CD4-positive, CD25-positive, alpha-beta regulatory T cell (primary cell): ENCODE measurements at regions not wholly inside any gene's neighbourhood (a gene's known extent, or its start where the extent isn't known, plus 50 kb on each side); places are given as distances from the start of the nearest gene placed in this dataset.

Source experiments
- ATAC-seq, 2 donors: fragments of 150-1000 bp; cut with Tn5 transposase; one replicate each; pipeline ENCODE4 v1.10.0; 2021; ENCODE audit warnings: low read depth in 2 of 2, moderate number of reproducible peaks in 2 of 2, moderate library complexity in 1 of 2
- DNase-seq, 3 donors: peaks; one replicate each; pipeline versions ENCODE4 v3.0.0 to v3.0.0-alpha.2; 2012 to 2022; ENCODE audit warnings: mixed read lengths in 1 of 3
- H3K27ac ChIP-seq: one replicate; pipeline ENCODE4 v1.7.0; 2013; ENCODE audit warnings: mild to moderate bottlenecking, low read length; ENCODE audit not compliant: insufficient read depth, poor library complexity, severe bottlenecking
- H3K27me3 ChIP-seq: one replicate; pipeline ENCODE4 v1.7.0; 2013; ENCODE audit warnings: low read length; ENCODE audit not compliant: control insufficient read depth, insufficient read depth
- H3K36me3 ChIP-seq: one replicate; pipeline ENCODE4 v1.7.0; 2013; ENCODE audit warnings: mild to moderate bottlenecking, low read length, moderate library complexity; ENCODE audit not compliant: control insufficient read depth, insufficient read depth
- H3K4me1 ChIP-seq: 2 replicates; pipeline ENCODE4 v1.7.0; 2013; ENCODE audit warnings: mild to moderate bottlenecking, low read length; ENCODE audit not compliant: insufficient read depth, control insufficient read depth, poor library complexity, severe bottlenecking
- H3K4me3 ChIP-seq: one replicate; pipeline ENCODE4 v1.7.0; 2013; ENCODE audit warnings: low read depth, mild to moderate bottlenecking, low read length, moderate library complexity
- H3K9me3 ChIP-seq, 2 experiments: 1 replicate in 1 of 2; 2 replicates in 1 of 2; pipeline ENCODE4 v1.7.0; 2013; ENCODE audit warnings: low read length in 2 of 2, mild to moderate bottlenecking in 1 of 2, moderate library complexity in 1 of 2; ENCODE audit not compliant: control insufficient read depth in 2 of 2
- H3K27ac Mint-ChIP-seq, 3 donors: one replicate each; pipeline ENCODE4 v1.8.0; 2020 to 2022; ENCODE audit warnings: mild to moderate bottlenecking in 3 of 3, mixed read lengths in 3 of 3, moderate library complexity in 2 of 3
- H3K27me3 Mint-ChIP-seq: one replicate; pipeline ENCODE4 v1.8.0; 2022; ENCODE audit warnings: mild to moderate bottlenecking, mixed read lengths
- H3K36me3 Mint-ChIP-seq: one replicate; pipeline ENCODE4 v1.8.0; 2020; ENCODE audit warnings: mixed read lengths
- H3K4me1 Mint-ChIP-seq, 4 donors: one replicate each; pipeline ENCODE4 v1.8.0; 2020 to 2022; ENCODE audit warnings: mixed read lengths in 4 of 4, mild to moderate bottlenecking in 1 of 4
- H3K4me3 Mint-ChIP-seq, 4 donors: one replicate each; pipeline ENCODE4 v1.8.0; 2020 to 2022; ENCODE audit warnings: mild to moderate bottlenecking in 4 of 4, mixed read lengths in 4 of 4, moderate library complexity in 3 of 4
- H3K9me3 Mint-ChIP-seq, 7 donors: one replicate each; pipeline ENCODE4 v1.8.0; 2020 to 2022; ENCODE audit warnings: mixed read lengths in 7 of 7, mild to moderate bottlenecking in 3 of 7, moderate library complexity in 2 of 7

- H3K27me3 Mint-ChIP-seq = no peaks in the 10 kb centered on the region
- H3K36me3 Mint-ChIP-seq = no peaks in the 10 kb centered on the region
- no peaks in the 10 kb centered on the region for H3K4me1 Mint-ChIP-seq
- no peaks in the 10 kb centered on the region for H3K9me3 ChIP-seq
- H3K4me1 ChIP-seq = no peaks in the 10 kb centered on the region
- H3K4me3 ChIP-seq = no peak overlapping the region
- no peaks in the 10 kb centered on the region for H3K36me3 ChIP-seq
- H3K27ac Mint-ChIP-seq = no peak overlapping the region
- ATAC-seq (no peak), DNase-seq (no peak)
- no peak overlapping the region for H3K4me3 Mint-ChIP-seq
- no peak overlapping the region for H3K27ac ChIP-seq
- no peaks in the 10 kb centered on the region for H3K27me3 ChIP-seq
- peaks cover 3 to 17% (median 5%) of the 10 kb centered on the region in 7 donors for H3K9me3 Mint-ChIP-seq
These were observed 69.0 kb downstream of the KIF2B start for GRCh38 chr17:53891726-53892125.

GRCh38 chr17:53892222-53892621, 69.5 kb downstream of the KIF2B start:
- no peaks in the 10 kb centered on the region for H3K36me3 ChIP-seq
- H3K27me3 Mint-ChIP-seq = no peaks in the 10 kb centered on the region
- no peaks in the 10 kb centered on the region for H3K36me3 Mint-ChIP-seq
- ATAC-seq = no peak
- H3K27ac ChIP-seq = no peak overlapping the region
- H3K9me3 Mint-ChIP-seq = peaks cover 3 to 17% (median 5%) of the 10 kb centered on the region in 7 donors
- H3K9me3 ChIP-seq = no peaks in the 10 kb centered on the region
- no peak overlapping the region for H3K4me3 ChIP-seq
- H3K4me3 Mint-ChIP-seq = no peak overlapping the region
- H3K4me1 ChIP-seq = no peaks in the 10 kb centered on the region
- no peak overlapping the region for H3K27ac Mint-ChIP-seq
- no peaks in the 10 kb centered on the region for H3K27me3 ChIP-seq
- no peak for DNase-seq
- H3K4me1 Mint-ChIP-seq = no peaks in the 10 kb centered on the region

- Mint-ChIP-seq H3K27ac (no peak overlapping the region), H3K36me3 (no peaks in the 10 kb centered on the region), H3K4me3 (no peak overlapping the region), H3K9me3 (peaks cover 4 to 12% (median 9%) of the 10 kb centered on the region in 7 donors), H3K4me1 (no peaks in the 10 kb centered on the region), H3K27me3 (no peaks in the 10 kb centered on the region)
- ATAC-seq (no peak), DNase-seq (no peak)
- H3K27ac ChIP-seq = no peak overlapping the region
- no peaks in the 10 kb centered on the region for H3K27me3 ChIP-seq
- H3K9me3 ChIP-seq = no peaks in the 10 kb centered on the region
- H3K4me1 ChIP-seq = no peaks in the 10 kb centered on the region
- H3K4me3 ChIP-seq = no peak overlapping the region
- H3K36me3 ChIP-seq = no peaks in the 10 kb centered on the region
These were observed 71.9 kb downstream of the KIF2B start for GRCh38 chr17:53894591-53894990.

GRCh38 chr17:53896047-53896446, 73.3 kb downstream of the KIF2B start:
- no peaks in the 10 kb centered on the region for H3K27me3 ChIP-seq
- H3K4me3 ChIP-seq = no peak overlapping the region
- H3K4me1 Mint-ChIP-seq = no peaks in the 10 kb centered on the region
- H3K27me3 Mint-ChIP-seq = no peaks in the 10 kb centered on the region
- DNase-seq (no peak), ATAC-seq (no peak)
- H3K36me3 ChIP-seq = no peaks in the 10 kb centered on the region
- no peaks in the 10 kb centered on the region for H3K36me3 Mint-ChIP-seq
- H3K4me1 ChIP-seq = no peaks in the 10 kb centered on the region
- H3K4me3 Mint-ChIP-seq = no peak overlapping the region
- H3K27ac Mint-ChIP-seq = no peak overlapping the region
- peaks cover 4 to 20% (median 10%) of the 10 kb centered on the region in 7 donors for H3K9me3 Mint-ChIP-seq
- H3K9me3 ChIP-seq = peaks cover 0 to under 1% of the 10 kb centered on the region in 2 experiments
- no peak overlapping the region for H3K27ac ChIP-seq

GRCh38 chr17:53900951-53901350, 78.2 kb downstream of the KIF2B start:
- Mint-ChIP-seq H3K36me3 (no peaks in the 10 kb centered on the region), H3K27ac (no peak overlapping the region), H3K27me3 (no peaks in the 10 kb centered on the region), H3K9me3 (peaks cover 1 to 34% (median 11%) of the 10 kb centered on the region in 7 donors), H3K4me1 (no peaks in the 10 kb centered on the region), H3K4me3 (no peak overlapping the region)
- Histone ChIP-seq H3K4me1 (no peaks in the 10 kb centered on the region), H3K36me3 (no peaks in the 10 kb centered on the region), H3K27me3 (no peaks in the 10 kb centered on the region), H3K4me3 (no peak overlapping the region), H3K9me3 (peaks cover 2 to 13% of the 10 kb centered on the region in 2 experiments), H3K27ac (no peak overlapping the region)
- ATAC-seq (no peak), DNase-seq (no peak)

GRCh38 chr17:53907435-53907834, 84.7 kb downstream of the KIF2B start:
- Mint-ChIP-seq H3K9me3 (peaks cover 1 to 19% (median 11%) of the 10 kb centered on the region in 7 donors), H3K27ac (no peak overlapping the region), H3K4me3 (no peak overlapping the region), H3K36me3 (no peaks in the 10 kb centered on the region), H3K4me1 (no peaks in the 10 kb centered on the region), H3K27me3 (no peaks in the 10 kb centered on the region)
- H3K27me3 ChIP-seq = no peaks in the 10 kb centered on the region
- H3K9me3 ChIP-seq = peaks cover 0 to 5% of the 10 kb centered on the region in 2 experiments
- no peak for DNase-seq
- no peak for ATAC-seq
- no peaks in the 10 kb centered on the region for H3K4me1 ChIP-seq
- H3K4me3 ChIP-seq = no peak overlapping the region
- no peaks in the 10 kb centered on the region for H3K36me3 ChIP-seq
- no peak overlapping the region for H3K27ac ChIP-seq

- Mint-ChIP-seq H3K27ac (no peak overlapping the region), H3K27me3 (no peaks in the 10 kb centered on the region), H3K36me3 (no peaks in the 10 kb centered on the region), H3K4me3 (no peak overlapping the region), H3K4me1 (no peaks in the 10 kb centered on the region), H3K9me3 (peaks cover 1 to 13% (median 8%) of the 10 kb centered on the region in 7 donors)
- Histone ChIP-seq H3K4me3 (no peak overlapping the region), H3K27ac (no peak overlapping the region), H3K4me1 (no peaks in the 10 kb centered on the region), H3K27me3 (no peaks in the 10 kb centered on the region), H3K36me3 (no peaks in the 10 kb centered on the region), H3K9me3 (peaks cover 0 to 5% of the 10 kb centered on the region in 2 experiments)
- ATAC-seq (no peak), DNase-seq (no peak)
These were observed 87.1 kb downstream of the KIF2B start for GRCh38 chr17:53909802-53910201.

DNA sequence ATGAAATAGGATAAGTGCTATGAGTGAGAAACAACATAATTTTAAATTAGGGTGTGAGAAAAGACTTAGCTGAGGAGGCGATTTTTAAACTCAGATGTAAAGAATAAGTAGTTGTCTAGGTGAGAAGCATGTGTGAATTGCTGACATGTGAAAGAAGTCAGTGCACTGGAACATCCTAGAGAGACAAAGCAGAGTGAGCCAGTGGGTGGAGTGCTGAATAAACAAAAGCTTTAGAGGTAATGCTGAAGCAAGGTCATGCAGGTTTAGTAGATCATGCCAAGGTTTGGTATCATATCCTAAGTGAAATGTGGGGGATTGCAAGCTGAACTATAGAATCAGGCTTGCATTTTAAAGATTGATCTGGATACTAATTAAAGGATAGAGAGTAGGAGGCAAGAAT, 89.4 kb downstream of the KIF2B start:
- Histone ChIP-seq H3K4me1 (no peaks in the 10 kb centered on the region), H3K36me3 (no peaks in the 10 kb centered on the region), H3K9me3 (peaks cover 0 to 5% of the 10 kb centered on the region in 2 experiments), H3K27me3 (no peaks in the 10 kb centered on the region), H3K4me3 (no peak overlapping the region), H3K27ac (no peak overlapping the region)
- ATAC-seq (no peak), DNase-seq (no peak)
- no peak overlapping the region for H3K4me3 Mint-ChIP-seq
- no peaks in the 10 kb centered on the region for H3K36me3 Mint-ChIP-seq
- H3K27me3 Mint-ChIP-seq = no peaks in the 10 kb centered on the region
- H3K9me3 Mint-ChIP-seq = peaks cover 1 to 8% (median 5%) of the 10 kb centered on the region in 7 donors
- H3K4me1 Mint-ChIP-seq = no peaks in the 10 kb centered on the region
- H3K27ac Mint-ChIP-seq = no peak overlapping the region
